GM23248 (cell line): ENCODE measurements at regions not wholly inside any gene's neighbourhood (a gene's known extent, or its start where the extent isn't known, plus 50 kb on each side); places are given as distances from the start of the nearest gene placed in this dataset.

Experiments
- EZH2 ChIP-seq: fragments of 200-600 bp; sonication (generic); IDR thresholded peaks from 2 replicates; pipeline ENCODE4 v1.6.1; 2018; ENCODE audit warnings: antibody characterized with exemption, mild to moderate bottlenecking; ENCODE audit not compliant: insufficient read depth, poor library complexity, severe bottlenecking
- EZH2phosphoT487 ChIP-seq: fragments of 200-600 bp; sonication (generic); IDR thresholded peaks from 2 replicates; pipeline ENCODE4 v1.6.1; 2018; ENCODE audit warnings: antibody characterized with exemption, moderate library complexity, mild to moderate bottlenecking, low read depth; ENCODE audit not compliant: insufficient read depth

GRCh38 chr15:38164507-38164906 lies 88.1 kb upstream of the SPRED1 start:
- TF ChIP-seq EZH2 = no peak
- no peak for TF ChIP-seq EZH2phosphoT487
